GM18511 (cell line): ENCODE measurements at regions not wholly inside any gene's neighbourhood (a gene's known extent, or its start where the extent isn't known, plus 50 kb on each side); places are given as distances from the start of the nearest gene placed in this dataset.
"Not testable (repeated sequence)": the region's sequence is repeated elsewhere in the genome, so short reads cannot be mapped to it uniquely, and the experiment has no call there.

Experiments used
- ATAC-seq: cut with Tn5 transposase; IDR thresholded peaks from one replicate; pipeline ENCODE4 v1.9.1; 2021; ENCODE audit warnings: mild to moderate bottlenecking, moderate library complexity; ENCODE audit not compliant: unreplicated experiment

DNA sequence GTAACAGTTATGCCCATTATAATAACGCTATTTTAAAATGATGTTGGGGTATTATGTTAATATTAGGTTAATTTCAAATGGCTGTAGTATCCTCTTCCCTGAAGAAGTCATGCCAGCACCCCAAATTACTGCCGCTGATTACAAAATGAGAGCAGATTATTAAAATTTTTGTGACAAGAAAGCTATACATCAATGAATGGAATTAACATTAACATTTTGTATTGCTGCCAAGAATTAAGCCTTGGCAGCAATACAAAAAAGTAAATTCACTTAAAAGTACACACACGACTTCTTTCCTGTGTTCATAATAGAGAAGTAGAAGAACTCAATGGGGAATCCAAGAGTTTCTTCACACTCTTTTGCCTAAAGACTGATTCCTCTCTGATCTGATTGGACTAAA, 482.8 kb downstream of the STIM2 start:
- no peak for ATAC-seq

DNA sequence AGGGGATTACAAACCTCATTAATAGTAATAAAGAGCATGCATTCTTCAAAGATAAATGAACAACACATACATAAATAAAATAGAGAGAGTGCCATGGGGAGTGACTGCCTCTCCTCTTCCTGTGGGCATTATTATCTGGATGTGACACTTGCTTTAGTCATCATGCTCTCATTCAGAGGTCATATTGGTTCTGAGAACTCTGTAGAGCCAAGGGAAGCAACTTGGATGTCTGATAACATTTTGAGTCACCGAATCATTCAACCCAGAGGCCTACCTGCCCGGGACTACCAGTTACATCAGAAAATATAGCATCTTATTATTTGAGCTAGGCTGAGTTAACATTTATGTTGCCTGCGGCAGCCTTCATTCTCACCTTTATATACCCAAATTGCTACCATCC, 489.5 kb downstream of the STIM2 start:
- ATAC-seq = no peak

DNA sequence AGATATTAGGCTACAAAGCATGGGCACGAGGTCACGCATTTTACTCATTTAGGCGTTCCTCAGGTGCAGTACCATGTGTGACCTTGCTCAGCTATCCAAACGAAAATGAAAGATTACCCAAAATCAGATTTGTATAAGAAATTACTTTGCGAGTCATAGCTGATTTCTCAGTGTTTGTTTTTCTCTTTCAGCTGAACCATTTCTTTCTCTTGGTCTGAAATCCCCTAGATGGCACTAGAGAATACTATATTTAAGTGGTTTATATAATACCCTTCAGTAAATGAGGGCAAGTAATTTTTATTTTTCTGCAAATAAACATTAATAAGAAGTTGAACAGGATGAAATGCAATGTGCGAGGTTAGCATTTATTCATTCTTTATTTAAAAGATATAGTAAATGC, 496.6 kb downstream of the STIM2 start:
- ATAC-seq = no peak

DNA sequence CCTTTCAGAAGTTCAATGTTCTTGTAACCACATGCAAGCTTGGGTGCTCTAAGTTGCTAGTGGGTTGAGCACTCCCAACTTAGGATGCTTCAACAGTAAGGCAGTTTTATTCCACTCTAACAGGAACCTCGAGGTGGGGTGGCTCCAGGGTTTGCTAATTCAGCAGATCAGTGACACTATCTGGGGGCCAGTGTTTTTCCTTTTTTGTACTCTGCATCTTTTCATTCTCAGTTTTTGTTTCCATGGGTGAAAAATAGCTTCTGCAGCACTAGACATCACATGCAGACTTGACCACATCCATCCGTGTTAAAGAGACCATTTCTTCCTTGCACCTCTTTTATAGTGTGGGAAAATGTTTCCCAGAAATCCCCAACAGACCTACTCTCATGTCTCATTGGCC, 497.6 kb downstream of the STIM2 start:
- ATAC-seq = no peak

DNA sequence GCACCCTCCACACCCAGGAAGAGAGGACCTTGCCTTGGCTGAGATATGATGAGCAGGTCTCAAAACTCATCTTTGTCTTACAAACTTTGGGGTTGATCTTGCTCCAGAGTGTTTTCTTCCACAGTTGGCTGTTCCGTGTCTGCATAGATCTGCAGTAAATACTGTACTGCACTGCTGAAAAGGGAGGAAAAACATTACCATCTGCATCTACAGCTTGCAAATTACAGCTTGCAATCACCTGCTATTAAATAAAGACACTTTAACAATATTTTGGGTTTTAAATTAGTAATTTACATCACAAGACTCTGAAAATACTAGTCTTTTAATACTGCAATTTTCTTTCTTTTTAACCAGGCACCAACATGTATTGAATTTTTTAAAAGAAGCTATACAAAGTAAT, 499.5 kb downstream of the STIM2 start:
- no peak for ATAC-seq

DNA sequence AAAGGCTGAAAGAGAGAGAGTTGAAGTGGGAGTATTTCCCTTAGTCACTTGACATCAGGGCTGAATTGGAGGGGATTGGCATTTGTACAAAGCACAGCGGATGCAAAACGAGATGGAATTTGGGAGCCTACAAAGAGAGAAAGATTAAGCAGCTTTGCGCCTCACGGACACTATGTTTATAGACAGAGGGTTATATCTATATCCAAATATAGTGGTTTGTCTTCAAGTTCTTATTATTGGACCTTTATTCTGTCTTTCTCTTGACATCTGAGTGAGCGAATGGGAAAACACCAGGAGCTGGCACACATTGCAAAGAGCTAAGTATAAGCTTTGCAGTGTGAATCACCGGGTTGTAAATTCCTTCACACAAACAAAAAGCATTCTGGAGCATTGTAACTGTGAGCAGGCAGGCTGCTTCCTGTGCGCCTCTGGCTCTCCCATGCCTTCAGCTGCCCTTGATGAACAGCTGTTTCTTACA, 500.2 kb downstream of the STIM2 start:
- ATAC-seq = no peak

DNA sequence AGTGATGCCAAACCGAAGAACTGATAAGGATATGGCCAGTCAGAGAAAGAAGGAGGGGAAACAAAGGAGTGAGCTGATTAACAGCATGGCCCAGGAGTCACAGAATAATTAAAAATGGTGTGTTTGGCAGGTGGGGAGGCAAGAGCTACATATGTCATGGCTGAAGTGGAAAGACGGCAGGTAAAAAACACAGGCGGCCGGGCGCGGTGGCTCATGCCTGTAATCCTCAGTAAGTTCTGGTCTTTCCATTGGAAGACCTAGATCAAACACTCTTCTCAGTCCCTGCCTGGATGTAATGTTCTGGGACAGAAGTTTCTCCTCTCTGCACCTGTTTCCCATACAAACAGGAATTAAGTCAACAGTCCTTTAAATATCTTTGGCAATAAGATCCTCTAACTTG, 503.9 kb downstream of the STIM2 start:
- ATAC-seq = no peak

DNA sequence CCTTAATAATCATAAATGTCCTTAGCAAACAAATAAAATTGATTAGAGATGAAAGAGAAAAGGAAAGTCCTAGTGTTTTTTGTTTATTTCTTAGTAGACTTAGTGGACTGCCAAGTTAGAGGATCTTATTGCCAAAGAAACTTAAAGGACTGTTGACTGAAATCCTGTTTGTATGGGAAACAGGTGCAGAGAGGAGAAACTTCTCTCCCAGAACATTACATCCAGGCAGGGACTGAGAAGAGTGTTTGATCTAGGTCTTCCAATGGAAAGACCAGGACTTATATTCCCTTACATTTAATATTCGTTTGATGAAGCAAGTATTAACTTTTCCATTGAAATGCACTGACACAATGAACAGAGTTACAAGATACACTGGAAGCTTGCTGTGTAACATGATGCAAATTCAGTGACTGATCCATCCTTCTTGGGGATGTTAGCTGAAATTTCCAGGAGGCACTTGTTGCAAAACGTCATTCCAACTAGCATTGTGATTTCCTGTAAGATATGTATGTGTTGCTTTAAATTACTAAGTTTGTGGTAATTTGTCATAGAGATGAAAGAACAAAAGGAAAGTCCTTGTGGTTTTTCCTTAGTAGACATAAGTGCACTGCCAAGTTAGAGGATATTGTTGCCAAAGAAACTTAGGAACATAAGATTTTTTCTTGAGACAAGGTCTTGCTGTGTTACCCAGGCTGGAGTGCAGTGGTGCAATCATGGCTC, 505.6 kb downstream of the STIM2 start:
- no peak for ATAC-seq

DNA sequence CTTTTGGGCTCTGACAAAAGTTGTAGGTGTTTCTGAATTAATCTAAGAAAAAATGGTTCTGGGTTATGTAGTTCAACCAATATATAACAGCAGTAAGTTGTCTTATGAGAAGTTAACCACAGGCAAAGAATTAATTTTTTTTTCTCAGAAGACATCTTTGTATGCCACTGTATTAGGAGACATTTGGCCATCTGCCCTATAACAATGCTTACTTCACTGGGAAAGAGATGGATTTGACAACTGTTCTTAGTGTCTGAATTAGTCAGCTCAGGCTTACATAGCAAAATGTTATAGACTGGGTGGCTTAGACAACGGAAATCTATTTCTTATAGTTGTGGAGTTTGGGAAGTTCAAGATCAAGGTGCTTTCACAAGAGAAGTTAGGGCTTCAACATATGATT, 508.1 kb downstream of the STIM2 start:
- ATAC-seq = no peak

DNA sequence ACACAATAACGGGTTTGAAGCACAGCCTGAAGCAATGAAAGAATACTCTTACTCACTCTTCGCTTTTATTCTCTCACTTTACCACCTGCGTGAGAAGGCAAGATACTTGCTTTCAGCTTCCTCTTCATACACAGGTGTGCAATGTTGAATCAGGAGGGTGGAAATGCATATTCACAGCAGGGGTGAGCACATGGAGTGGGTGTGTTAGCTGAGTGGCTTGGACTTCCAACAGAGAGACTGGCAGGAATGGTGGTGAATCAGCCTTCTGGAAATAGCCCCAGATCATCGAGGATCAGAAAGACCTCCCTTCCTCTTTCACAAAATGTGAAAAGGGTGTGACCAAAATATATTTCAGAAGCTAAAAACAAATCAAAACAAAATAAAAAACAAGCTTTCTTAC, 521.2 kb downstream of the STIM2 start:
- ATAC-seq = no peak

DNA sequence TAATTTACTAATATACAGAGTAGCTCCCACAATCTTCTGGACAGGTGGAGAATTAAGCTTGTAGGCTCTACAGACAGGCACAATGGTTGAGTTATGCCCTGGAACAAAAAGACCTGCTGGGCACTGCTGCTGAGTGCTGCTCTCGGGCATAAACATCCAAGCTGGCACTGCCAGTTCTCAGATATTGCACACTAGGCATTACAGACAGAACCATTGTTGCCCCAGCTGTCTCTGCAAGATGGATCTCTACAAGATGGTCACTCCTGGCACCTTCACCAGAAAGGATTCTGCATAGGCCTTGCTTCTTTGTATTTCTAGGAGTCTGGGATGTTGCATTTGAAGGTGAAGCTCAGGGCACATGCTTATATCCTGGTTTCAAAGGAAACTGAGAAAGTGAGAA, 527.1 kb downstream of the STIM2 start:
- ATAC-seq = no peak

DNA sequence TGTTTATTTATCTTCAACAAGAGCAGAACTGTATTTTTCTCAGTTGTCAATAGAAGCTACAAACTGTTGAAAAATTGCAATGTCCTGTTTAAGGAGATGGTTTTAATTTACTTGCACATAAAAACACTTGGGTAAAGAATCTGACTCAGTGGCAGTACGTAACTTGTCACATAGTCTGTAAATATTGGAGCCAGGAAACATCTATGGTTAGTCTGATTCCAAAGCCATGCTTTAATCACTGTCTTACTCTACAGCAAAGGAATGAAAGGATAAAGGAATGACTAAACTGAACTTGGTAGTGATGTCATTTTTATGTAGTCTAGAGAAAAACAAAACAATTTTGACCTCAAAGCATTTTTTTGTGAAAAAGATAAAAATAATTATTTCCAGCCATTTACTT, 537.2 kb downstream of the STIM2 start:
- no peak for ATAC-seq

DNA sequence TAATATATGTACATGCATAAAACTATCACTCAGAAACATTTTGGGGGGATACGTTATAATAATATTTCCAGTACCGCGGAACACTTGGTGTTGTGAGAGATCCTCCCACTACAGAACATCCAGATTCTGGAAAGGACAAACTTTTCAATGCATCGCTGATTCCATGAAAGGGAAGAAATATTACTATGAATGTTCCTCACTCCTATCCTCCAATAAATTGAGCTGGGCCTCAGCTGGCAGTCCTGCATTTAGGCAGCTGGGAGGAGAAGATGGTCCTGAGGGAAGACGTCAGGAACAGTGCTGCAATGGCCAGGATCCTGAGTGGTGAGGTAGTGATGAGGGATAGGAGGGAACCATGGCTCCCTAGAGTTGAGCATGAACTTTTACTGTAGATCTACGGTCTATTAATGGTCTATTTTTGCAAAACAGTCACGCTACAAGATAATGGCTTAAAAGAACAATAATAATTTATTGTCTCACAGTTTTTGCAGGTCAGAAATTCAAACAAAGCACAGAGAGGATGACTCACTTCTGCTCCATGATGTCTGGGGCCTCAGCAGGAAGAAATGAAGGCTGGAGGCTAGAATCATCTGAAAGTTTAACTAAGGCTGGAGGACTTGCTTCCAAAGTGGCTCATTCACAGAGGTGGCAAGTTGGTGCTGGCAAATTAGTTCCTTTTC, 538.1 kb downstream of the STIM2 start:
- ATAC-seq = no peak

DNA sequence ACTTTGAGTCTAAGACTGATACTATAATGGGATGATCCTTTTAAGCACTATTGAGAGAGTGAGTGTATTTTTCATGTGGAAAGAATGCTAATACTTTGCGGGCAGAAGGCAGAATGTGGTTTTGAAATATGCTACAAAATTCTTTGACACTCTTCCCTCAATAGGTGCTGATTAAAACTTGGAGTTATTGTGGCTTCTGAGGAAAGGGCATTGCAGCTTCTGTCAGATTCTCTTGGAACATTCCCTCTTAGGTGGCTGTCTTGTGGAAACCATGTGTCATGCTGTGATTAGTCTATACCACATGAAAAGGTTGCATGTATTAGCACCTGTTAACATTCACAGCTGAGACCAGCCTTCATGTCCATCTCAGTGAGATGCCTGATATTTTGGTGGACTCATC, 547.0 kb downstream of the STIM2 start:
- no peak for ATAC-seq

DNA sequence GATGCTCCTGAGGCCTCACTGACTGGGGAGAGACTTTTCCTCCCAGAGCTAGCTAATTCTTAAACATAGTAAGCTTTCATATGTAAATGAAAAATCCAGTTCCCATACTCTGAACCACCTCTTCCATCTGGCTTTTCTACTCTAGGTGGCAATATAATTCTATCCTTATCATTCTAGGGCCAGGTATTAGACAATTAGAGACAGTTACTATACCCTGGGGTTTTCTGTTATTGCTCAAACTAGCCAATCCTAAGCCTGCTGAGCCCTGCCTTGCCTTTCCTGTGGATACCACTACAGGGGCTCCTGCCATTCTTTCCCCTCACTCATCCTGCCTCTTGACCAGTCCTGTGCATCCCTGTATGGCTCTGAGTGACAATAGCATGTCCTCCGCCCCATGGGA, 552.0 kb downstream of the STIM2 start:
- no peak for ATAC-seq

DNA sequence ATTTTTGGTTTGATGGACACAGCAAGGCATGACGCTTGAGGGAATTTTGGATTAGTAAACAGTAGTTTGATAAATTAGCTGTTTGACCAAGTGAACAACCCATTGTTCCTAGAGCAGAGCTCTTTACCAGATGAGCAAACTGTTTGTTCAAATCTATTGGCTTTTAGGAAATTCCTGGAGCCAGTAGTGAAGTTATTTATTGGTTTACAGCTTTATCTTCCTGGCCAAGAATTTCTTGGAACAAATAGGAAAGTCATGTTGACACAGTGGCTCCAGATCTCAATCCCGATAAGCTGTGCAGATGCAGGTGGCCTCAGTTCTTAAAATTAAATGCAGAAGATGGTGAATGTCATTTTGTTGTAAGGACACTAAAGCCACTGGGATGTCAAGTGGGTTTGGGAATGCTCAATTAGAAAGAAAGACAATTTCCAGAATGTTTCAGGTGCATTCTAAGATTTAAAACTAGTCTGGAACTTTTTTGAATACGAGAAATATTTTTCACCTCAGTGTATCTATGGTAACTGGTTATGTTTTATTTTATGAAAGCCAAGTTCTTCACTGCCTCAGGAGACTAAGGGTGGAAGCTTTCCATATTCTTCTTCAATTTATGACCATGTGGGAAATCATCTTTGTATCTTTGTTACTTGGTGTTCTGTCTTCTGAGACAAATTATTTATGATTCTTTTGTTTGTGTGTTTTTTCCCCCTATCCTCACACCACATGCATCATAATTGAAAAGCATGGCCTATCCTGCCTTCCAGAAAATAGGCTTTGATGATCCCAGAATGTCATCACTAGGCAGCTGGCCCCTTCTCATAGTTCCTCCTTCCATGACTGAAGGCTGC, 554.5 kb downstream of the STIM2 start:
- ATAC-seq = no peak

DNA sequence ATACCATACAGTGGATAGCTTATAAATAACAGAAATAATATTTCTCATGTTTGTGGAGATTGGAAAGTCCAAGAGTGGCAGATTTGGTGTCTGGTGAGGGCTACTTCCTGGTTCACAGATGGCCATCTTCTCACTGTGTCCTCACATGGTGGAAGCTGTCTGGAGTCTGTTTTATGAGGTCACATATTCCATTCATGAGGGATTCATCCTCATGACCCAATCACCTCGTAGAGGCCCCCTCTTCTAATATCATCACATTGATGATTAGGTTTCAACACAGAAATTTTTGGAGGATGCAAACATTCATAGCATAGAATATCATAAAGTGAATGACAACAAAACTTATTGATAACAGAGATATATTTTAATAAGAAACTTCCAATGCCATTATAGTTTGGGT, 568.0 kb downstream of the STIM2 start:
- ATAC-seq = no peak

DNA sequence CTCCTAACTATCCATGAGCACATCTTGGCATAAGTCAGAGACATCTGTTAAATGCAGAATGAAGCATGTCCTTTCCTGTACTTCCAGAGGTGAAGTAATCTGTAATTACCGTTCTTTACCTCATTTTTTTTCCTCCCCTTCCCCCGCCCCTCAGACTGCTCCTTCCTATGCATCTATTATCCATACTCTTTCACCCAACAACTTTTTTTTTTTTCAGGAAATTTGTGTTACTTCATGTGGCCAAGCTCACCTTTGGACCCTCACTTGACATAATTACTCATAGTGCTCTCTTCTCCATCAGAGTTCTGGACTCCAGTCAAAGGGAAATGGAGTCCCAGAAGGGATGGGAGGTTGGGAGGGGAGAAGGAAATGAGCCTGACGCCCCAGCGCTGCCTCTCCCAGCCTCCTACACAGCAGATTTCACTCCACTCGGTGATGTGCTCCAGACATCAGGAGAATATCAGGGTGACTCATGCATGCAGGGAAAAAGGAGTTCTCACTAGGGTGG, 568.8 kb downstream of the STIM2 start:
- ATAC-seq = no peak

DNA sequence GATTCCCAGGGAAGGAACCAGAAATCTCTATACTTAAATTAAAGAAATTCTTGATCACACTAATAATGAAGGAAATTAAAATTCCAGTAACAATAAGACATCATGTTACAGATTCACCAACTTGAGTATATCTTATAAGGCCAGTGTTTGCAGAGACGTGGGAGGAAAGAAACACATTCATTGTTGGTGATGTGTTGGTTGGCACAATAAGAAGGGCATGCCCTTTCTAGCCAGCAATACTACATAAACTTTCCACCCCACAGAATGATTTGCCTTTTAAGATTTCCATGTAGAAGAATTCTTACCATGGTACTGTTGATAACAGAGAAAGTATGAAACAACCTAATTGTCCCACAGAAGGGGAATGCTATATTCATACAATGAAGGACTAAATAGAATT, 581.5 kb downstream of the STIM2 start:
- ATAC-seq = no peak

DNA sequence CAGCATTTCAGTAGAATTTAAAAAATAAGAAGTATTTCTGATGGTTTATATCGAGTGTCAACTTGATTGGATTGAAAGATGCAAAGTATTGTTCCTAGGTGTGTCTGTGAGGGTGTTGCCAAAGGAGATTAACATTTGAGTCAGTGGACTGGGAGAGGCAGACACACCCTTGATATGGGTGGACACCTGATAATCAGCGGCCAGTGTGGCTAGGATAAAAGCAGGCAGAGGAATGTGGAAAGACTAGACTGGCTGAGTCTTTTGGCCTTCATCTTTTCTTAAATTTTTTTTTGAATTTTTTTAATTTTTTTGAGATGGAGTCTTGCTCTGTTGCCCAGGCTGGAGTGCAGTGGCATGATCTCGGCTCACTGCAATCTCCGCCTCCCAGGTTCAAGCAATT, 582.0 kb downstream of the STIM2 start:
- ATAC-seq = not testable (repeated sequence)

DNA sequence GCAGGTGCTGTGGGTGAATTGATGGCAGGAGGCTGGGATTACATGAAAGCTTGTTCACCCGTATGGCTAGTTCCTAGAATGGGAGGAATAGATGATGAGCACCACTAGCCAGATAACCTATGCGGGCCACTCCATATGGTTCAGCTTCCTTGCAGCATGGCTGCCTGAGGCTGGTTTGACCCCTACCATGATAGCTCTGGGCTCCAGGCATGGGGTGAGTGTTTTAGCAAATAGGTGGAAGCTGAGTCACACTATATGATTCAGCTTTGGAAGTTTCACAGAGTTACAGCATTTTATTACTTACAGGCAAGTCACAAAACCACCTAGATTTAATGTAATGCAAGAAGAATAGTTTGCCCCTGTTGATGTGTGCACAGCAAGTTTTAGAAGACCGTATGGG, 603.2 kb downstream of the STIM2 start:
- no peak for ATAC-seq

DNA sequence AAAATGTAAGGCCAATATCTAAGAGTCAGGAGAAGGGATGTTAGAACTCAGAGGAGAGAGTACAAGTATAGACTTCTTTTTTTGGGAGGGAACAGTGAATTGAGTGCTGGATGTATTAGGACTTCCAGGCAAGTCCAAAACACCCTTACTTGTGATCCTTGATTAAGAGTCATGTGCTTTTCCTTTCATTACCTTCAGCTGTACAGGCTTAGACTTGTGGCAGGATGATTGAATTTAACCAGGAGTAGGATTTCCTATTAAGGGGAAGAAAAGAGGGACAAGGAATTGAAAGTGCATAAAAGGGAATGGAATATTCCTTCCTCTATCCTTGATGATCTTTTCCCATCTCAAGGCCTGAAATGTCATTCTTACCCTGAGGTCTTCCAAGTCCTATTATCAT, 606.7 kb downstream of the STIM2 start:
- no peak for ATAC-seq
